ENCODE measurements at regions not wholly inside any gene's neighbourhood (a gene's known extent, or its start where the extent isn't known, plus 50 kb on each side); places are given as distances from the start of the nearest gene placed in this dataset.

DNA sequence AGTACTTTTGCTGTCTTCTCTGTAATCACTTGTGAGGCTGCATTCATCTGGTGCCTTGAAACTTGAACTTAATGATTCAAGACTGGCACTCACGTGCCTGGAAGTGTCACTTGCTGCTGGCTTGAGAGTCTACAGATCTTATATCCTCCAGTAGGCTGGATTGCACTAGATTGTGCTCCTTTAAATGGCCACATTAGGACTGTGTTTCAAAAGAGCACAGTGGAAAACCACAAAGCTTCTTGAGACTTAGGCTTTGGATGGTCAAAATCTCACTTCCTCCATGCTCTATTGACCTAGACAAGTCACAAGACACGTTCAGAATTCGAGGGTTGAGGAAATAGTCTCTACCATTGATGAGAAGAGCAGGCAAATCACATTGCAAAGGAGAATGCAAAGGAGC lies 1278.8 kb upstream of the MIR17HG start:
- TF ChIP-seq, protein P1, sequence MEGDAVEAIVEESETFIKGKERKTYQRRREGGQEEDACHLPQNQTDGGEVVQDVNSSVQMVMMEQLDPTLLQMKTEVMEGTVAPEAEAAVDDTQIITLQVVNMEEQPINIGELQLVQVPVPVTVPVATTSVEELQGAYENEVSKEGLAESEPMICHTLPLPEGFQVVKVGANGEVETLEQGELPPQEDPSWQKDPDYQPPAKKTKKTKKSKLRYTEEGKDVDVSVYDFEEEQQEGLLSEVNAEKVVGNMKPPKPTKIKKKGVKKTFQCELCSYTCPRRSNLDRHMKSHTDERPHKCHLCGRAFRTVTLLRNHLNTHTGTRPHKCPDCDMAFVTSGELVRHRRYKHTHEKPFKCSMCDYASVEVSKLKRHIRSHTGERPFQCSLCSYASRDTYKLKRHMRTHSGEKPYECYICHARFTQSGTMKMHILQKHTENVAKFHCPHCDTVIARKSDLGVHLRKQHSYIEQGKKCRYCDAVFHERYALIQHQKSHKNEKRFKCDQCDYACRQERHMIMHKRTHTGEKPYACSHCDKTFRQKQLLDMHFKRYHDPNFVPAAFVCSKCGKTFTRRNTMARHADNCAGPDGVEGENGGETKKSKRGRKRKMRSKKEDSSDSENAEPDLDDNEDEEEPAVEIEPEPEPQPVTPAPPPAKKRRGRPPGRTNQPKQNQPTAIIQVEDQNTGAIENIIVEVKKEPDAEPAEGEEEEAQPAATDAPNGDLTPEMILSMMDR (IDR thresholded peaks at IDR 0.05), result no peak
- TF ChIP-seq POLR2AphosphoS5 (IDR thresholded peaks at IDR 0.05), result no peak
- TF ChIP-seq POLR2A (IDR thresholded peaks at IDR 0.05), result no peak
- H3K4me1 ChIP-seq, result no peaks in the 10 kb centered on the region
- no peaks in the 10 kb centered on the region for H3K27me3 ChIP-seq
- peaks cover 0 to 2% of the 10 kb centered on the region in 2 donors for H3K9me3 ChIP-seq
- H3K27ac ChIP-seq, result no peak overlapping the region
- H3K36me3 ChIP-seq, result no peaks in the 10 kb centered on the region
- H3K4me3 ChIP-seq, result no peak overlapping the region
- intact Hi-C loops (cut with DNase I; ENCODE audit: low total_unique reads), result no loop called here
- no peak for DNase-seq (ENCODE audit: low spot score in 2 of 2)

DNA sequence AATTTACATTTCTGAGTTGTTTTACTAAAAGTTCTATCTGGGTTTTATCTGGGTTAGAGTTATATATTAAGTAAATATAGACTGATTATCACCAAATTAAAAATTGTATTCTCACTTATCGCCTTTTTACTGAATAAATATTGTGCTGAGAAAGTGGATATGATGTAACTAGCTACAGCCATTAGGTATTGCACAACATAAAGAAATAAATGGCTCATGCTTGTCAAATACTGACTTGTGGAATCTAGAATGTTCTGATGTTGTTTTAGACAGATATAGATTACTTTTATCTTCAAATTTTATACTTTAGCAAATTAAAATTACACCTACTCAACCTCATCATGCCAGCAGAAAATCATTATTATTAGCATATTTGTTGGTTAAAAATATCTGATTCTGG lies 1277.1 kb upstream of the MIR17HG start:
- no peak for TF ChIP-seq POLR2A (IDR thresholded peaks at IDR 0.05)
- TF ChIP-seq, protein P1 (IDR thresholded peaks at IDR 0.05), result no peak
- TF ChIP-seq POLR2AphosphoS5 (IDR thresholded peaks at IDR 0.05), result no peak
- DNase-seq (ENCODE audit: low spot score in 2 of 2), result no peak
- no peaks in the 10 kb centered on the region for H3K27me3 ChIP-seq
- H3K9me3 ChIP-seq, result no peaks in the 10 kb centered on the region
- intact Hi-C loops (cut with DNase I; ENCODE audit: low total_unique reads), result no loop called here
- H3K4me1 ChIP-seq, result no peaks in the 10 kb centered on the region
- H3K27ac ChIP-seq, result no peak overlapping the region
- no peak overlapping the region for H3K4me3 ChIP-seq
- no peaks in the 10 kb centered on the region for H3K36me3 ChIP-seq

DNA sequence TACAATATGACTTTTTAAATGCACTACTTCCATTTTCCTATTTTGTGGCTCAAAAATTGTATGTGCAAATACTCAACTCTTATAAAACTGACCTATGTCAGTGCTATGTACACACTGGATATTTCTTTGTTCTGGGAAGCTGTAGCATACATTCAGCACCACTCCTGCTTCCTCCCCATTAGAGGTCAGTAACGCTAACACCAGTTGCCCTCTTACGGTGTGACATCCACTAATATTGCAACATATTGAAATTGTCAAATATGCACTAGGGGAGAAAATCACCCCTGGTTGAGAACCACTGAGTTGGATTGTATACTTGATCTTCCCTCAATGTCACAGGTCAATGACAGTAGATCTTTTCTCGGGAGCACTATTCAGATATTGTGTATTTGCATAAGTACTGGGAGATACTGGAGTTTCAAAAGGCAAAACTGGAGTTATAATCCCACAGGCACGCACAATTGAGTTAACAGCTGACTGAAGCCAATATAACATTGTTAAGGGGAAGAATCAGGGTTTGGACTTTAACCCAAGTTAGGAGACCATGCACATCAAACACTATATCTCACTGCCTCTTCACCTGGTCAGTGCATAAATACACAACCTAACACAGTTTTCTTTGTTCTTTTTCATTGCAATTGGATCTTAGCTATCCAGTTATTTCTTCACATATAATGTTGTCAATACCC lies 1276.5 kb upstream of the MIR17HG start:
- Histone ChIP-seq H3K4me3 (no peak overlapping the region), H3K36me3 (no peaks in the 10 kb centered on the region), H3K27ac (no peak overlapping the region), H3K9me3 (no peaks in the 10 kb centered on the region), H3K4me1 (no peaks in the 10 kb centered on the region), H3K27me3 (no peaks in the 10 kb centered on the region)
- TF ChIP-seq POLR2AphosphoS5 (IDR thresholded peaks at IDR 0.05) (no peak), POLR2A (IDR thresholded peaks at IDR 0.05) (no peak)
- TF ChIP-seq, protein P1 (IDR thresholded peaks at IDR 0.05), result no peak
- no peak for DNase-seq (ENCODE audit: low spot score in 2 of 2)
- intact Hi-C loops (cut with DNase I; ENCODE audit: low total_unique reads), result no loop called here

DNA sequence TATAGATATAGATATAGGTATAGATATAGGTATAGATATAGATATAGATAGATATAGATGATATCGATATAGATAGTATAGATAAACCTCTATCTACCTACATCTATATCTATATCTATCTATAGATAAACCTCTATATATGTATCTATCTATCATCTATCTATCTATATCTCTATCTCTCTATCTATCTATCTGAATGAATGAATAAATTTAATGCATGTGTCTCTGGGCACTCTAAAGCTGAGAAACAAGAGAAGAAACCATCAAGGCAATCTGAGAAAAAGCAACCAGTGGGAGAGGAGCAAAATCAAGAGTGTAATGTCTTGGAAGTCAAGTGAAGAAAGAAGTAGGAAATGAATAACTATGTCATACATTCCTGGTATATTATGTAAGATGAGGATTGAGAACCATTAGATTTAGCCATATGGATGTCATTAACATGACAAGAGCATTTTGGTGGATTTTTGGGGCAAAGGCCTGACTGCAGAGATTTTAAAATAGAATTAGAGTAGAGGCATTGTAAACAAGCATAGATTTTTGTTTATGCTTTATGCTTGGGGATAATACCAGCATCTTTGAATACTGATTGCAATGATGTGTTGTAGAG lies 1262.7 kb upstream of the MIR17HG start:
- no peaks in the 10 kb centered on the region for H3K9me3 ChIP-seq
- intact Hi-C loops (cut with DNase I; ENCODE audit: low total_unique reads), result no loop called here
- DNase-seq (ENCODE audit: low spot score in 2 of 2), result no peak

DNA sequence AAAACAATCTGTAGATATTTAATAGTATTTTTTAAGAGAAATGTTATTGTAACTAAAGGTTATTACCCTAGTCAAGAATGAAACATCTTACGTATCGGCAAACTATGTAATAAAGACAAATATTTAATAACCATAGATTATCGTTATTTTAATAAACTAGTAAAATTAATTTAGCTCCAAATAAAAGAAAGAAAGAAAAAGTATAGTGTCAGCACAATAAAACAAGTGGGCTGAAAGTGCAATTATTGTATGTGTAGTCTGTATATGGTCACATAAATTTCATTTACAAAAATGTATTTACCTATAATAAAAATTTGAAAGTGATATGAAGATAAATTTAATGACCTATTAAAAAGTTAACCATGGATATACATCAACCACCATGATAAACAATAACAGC lies 1258.4 kb upstream of the MIR17HG start:
- Histone ChIP-seq H3K4me1 (no peaks in the 10 kb centered on the region), H3K27me3 (no peaks in the 10 kb centered on the region), H3K27ac (no peak overlapping the region), H3K9me3 (no peaks in the 10 kb centered on the region), H3K4me3 (no peak overlapping the region), H3K36me3 (no peaks in the 10 kb centered on the region)
- no peak for TF ChIP-seq POLR2A (IDR thresholded peaks at IDR 0.05)
- TF ChIP-seq, protein P1 (IDR thresholded peaks at IDR 0.05), result no peak
- TF ChIP-seq POLR2AphosphoS5 (IDR thresholded peaks at IDR 0.05), result no peak
- DNase-seq (ENCODE audit: low spot score in 2 of 2), result no peak
- intact Hi-C loops (cut with DNase I; ENCODE audit: low total_unique reads), result no loop called here

More for the DNA sequence above, 1262.7 kb upstream of the MIR17HG start:
- no peak overlapping the region for H3K4me3 ChIP-seq
- H3K36me3 ChIP-seq, result no peaks in the 10 kb centered on the region
- H3K4me1 ChIP-seq, result no peaks in the 10 kb centered on the region
- no peak overlapping the region for H3K27ac ChIP-seq
- no peaks in the 10 kb centered on the region for H3K27me3 ChIP-seq
- no peak for TF ChIP-seq POLR2A (IDR thresholded peaks at IDR 0.05)
- TF ChIP-seq POLR2AphosphoS5 (IDR thresholded peaks at IDR 0.05), result no peak
- TF ChIP-seq, protein P1 (IDR thresholded peaks at IDR 0.05), result no peak
